GM12892 (cell line): ENCODE measurements at regions not wholly inside any gene's neighbourhood (a gene's known extent, or its start where the extent isn't known, plus 50 kb on each side); places are given as distances from the start of the nearest gene placed in this dataset.

Source experiments
- POLR2A ChIP-seq: IDR thresholded peaks from 2 replicates; pipeline ENCODE4 v1.6.1; 2011; ENCODE audit warnings: low read depth, low read length, control low read depth
- POLR2AphosphoS5 ChIP-seq: IDR thresholded peaks from 2 replicates; pipeline ENCODE4 v1.6.1; 2011; ENCODE audit warnings: low read depth, low read length, control low read depth
- TAF1 ChIP-seq: IDR thresholded peaks from 2 replicates; pipeline ENCODE4 v1.6.1; 2011; ENCODE audit warnings: low read depth, mild to moderate bottlenecking, control low read depth, low read length, borderline replicate concordance

DNA sequence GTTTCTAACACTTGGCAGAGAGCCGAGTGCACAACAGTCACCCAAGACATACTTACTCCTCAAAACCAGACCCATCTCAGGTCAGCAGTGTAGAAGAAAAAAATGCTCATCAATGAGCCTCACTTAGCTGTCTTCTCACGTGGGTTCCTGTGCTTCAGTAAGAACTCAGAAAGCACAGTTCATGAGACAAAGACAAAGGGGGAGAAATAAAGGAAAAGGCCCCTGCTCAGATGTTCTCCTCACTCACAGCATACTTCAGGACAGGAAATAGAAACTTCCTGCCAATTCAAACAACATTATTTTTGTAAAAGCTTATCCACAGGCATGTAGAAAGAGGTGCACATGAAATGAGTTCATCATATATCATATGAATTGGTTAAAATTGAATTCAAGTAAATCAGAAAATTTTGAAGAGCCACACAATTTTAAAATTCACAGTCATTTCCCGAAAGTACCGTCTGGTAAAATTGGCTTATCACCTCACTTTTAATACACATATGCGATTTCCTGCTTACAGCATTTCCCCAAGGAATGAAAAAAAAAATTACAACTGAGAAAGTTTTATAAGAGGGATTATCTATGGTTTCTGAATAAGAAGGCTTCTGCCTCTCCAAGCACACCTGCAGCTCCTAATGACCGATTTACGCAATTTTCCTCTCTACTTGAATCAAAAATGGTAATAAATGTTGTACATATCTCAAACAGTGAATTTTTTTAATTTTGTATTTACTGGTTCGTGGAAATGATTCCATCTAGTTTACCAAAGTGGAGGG lies 328.3 kb downstream of the TMEM167A start:
- TF ChIP-seq POLR2A (no peak), POLR2AphosphoS5 (no peak), TAF1 (no peak)
